NOMO-1 treated with DMSO at 0.1 percent for 48 hours (cell line): ENCODE measurements at regions not wholly inside any gene's neighbourhood (a gene's known extent, or its start where the extent isn't known, plus 50 kb on each side); places are given as distances from the start of the nearest gene placed in this dataset.

Source experiments
- DNase-seq: peaks from one replicate; lab custom pipeline; 2025; ENCODE audit not compliant: unreplicated experiment; lab: John Stamatoyannopoulos, UW

GRCh38 chr16:73713251-73713650 is 583.4 kb upstream of the PSMD7 start:
- no peak for DNase-seq

DNA sequence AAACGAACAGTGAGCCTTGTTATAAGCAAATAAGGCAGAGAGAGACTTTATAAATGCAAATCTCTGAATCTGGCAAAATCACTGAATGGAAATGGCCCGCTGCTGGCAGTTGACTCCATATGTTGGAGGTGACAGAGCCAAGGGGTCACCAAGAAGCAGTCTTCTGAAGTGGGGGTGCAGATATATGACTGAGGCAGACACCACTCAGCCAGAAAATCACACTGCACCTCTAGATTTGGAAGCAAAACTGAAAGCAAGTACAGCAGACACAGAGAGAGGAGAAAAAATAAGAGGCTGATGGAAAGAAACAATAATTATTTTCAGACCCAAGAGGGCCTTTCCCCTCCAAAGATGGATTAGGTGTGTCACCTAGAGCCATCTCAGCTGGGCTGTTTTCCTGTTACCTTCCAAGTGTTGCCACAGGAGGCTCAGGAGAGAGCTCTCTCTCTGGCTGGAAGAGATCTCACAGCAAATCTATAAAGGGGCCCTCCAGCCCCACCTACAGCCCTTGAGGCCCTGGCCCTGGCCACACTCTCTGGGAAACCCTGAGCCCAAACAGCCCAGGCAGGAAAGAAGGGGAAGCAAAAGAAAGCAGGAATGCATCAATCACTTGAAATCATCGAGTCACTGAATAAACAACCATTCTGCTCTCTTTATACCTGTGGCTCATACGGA is 585.1 kb upstream of the PSMD7 start:
- DNase-seq, result no peak

GRCh38 chr16:73710526-73710925 is 586.1 kb upstream of the PSMD7 start:
- DNase-seq, result no peak

DNA sequence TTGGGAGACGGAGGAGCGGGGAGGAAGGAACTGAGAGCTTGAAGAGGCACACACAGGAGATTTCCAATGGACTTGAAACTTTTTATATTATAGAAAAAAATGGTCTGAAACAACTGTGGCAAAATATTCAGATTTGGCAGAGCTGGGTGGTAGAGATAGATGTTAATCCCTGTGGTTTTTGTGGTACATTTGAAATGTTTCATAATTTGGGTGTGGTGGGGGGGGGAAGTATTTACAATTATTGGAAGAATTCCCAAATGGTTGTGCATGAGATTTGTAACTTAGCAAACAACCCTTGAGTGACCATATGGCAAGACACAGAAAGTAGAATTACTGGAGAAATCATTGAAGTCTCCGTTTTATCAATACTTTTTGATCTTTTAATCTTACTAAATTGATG is 588.8 kb upstream of the PSMD7 start:
- no peak for DNase-seq

DNA sequence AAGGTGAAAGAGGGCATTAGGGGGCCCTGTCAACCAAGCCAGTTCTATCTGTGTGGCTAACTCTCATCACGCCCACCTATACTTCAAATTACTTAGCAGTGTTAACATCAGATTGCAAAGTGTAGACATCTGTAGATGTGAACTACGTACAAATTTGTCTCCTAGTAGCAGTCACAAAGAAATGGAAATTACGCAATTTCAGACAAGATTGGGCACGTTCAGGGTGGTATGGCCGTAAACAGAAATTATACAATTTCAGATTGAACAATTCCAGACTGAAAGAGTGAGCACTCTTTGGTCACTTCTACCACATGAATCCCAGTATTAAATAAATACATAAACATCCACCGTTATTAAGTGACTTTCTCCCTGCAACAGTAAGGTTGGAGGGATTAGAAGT is 592.7 kb upstream of the PSMD7 start:
- no peak for DNase-seq

- DNase-seq, result no peak
These were observed 599.3 kb upstream of the PSMD7 start for GRCh38 chr16:73697336-73697735.

DNA sequence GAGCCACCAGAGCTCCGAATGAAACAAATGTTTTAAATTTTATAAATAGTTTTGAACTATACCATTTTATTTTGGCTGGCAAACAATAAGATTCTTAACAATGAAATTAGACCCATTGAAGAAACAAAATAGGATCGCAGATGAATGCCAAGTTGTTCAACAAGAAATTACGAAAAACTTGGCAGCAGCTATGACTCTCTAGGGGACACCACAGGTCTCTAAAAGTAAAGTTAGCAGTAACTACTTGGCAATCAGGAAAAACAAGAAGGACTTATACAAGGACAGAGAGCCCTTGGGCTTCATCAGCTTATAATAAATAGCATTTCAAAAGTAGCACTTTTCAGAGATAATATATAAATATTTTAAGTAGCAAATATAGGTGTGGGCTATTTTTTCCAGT is 603.8 kb upstream of the PSMD7 start:
- DNase-seq, result no peak

- DNase-seq, result no peak
These were observed 612.8 kb upstream of the PSMD7 start for GRCh38 chr16:73683804-73684203.

DNA sequence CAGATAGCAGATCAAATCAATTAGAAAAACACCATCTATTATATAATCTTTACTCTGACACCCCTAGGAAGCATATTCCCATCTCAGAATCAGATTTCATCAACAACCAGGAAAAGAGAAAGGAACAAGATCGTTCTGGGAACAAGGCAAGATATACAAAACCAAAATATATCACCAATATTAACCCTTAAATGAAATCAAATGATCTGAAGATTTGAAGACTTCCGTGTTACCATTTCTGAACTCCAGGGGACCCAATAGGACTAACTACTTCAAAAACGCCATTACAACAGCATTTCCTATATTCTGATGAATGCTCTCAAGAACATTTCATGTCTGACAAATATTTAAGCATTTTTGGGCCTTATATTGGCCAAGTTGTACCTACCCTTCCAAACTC is 624.2 kb upstream of the ZFHX3 start:
- no peak for DNase-seq

DNA sequence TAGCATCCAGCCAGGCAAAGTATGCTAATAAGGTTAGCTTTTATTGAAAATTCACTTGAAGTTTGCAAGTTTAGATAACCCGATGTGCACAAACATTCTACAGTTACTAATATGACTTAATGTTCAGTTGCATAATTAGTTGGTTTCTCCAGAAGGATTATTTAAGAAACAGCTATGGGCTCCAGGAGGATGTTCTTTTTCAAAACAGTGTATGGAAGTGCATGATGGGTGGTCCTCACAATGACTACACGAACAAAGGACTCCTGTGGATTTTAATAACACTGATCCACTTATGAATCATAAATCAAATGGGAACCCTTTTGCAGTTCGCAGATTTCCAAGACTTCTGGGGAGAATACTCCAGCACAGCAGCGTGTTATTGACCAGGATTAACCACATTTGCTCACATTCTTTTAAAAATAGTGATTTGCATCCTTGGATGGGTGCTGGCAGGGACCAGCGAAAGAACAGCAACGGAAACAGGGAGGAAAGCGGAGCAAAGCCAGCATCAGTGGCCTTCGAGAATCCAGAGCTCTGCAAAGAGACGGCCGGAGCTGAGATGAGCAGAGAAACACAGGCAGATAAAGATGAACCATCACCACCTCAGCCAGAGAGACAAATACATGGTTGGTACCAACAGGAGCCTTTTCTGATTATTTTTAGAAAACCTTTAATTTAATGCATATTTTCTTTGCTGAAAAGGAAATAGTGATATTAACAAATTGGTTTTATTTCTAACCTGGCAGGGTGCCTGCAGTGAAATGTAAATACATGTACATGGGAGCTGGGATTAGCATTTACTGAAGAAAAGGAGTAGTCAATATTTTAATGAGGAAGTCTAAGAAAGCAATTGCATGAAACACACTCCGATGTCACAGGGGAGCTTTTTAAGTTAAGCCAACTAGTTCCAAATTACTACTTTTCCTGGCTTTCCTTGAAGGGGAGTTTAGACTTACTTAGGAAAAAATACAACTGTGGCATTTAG is 623.2 kb upstream of the ZFHX3 start:
- no peak for DNase-seq

DNA sequence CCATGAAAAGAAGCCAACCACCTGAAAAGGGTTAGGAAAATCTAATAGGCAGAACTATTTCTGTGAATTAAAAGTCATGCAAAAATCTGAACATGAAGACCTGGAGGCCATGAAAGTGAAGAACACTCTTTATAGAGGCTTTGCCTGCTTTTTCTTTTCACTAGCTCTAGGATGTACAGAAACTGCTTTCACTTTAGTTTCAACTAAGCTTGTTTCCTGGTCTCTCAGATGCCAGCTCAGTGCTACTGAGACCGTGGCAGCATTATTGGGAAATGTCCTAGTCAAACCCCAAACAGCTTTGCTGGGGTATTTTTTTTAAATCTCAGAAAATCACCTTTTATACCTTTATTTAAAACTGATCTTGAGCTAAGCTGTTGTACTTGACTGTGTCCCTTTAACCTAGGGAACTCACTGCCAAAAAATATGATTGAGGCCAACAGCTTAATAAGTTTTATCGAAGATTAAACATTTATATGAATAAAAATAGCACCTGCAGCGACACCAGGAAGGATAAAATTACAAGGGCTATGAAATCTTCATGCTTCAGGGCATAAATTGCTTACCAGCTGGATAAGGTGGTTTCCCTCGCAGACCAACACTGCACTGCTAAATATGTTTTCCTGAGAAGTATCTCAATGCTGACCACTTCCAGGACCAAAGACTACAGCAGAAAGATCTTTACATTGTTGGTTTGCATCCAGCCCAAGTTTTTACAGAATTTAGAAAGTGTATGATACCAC is 621.8 kb upstream of the ZFHX3 start:
- DNase-seq, result no peak

DNA sequence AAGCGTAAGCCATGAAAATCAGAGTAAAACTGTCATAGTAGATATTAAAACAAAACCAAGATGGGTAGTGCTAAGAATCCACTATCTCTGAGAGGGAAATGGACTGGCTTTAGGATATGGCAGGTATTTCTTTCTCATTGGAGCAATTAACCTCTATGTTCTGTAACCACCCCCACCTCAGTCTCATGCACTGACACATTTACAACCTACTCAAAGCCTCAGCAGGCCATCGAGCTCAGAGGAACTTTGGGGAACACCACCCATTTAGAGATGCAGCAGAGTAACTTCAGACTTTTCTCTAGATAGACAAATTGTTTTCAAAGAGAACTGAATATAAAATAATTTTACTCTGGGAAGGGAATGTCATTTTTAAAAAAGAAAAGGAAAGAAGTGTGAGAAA is 615.8 kb upstream of the ZFHX3 start:
- DNase-seq, result no peak

- no peak for DNase-seq
These were observed 588.3 kb upstream of the ZFHX3 start for GRCh38 chr16:73636196-73636595.

GRCh38 chr16:73629011-73629410 is 581.1 kb upstream of the ZFHX3 start:
- no peak for DNase-seq

GRCh38 chr16:73617738-73618137 is 569.8 kb upstream of the ZFHX3 start:
- DNase-seq, result no peak

GRCh38 chr16:73616770-73617169 is 568.8 kb upstream of the ZFHX3 start:
- DNase-seq, result no peak

- no peak for DNase-seq
These were observed 568.3 kb upstream of the ZFHX3 start for GRCh38 chr16:73616166-73616753.

DNA sequence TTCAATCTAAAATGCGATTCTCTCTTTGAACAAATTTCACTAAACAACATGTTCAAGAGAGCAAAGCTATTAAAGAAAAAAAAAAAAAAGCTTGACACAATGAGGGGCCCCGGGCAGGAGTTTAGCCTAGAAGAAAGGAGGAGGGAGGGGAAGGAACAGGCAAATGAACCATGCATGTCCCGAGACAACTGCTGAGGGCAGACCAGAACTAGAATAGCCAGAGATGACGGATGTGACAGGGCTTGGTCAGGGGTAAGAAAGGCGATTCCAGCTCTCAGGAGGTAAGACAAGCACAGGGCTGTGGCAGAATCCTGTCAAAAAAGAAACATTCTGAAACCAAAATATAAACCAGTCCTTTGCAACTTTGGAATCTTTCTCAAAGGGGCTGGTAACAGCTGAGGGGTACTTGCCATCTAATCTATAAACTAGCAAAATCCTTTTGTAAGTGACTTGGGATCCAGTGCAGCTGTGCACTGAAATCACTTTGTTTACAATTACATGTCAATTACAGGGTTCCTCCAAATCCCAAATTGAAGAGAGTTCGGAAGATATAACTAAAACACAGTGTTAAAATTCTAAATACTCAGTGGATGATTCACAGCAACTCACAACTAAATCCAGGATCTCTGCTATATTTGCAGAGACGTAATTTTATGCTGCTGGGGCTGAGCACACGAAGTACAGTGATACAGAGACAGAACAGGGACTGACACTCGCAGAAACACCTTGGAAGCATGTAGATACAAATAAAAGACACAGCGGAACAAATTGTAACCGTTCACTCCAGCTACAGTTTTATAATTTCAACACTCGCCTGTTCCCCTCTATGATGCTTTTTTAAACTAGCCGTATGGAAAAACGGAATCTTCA is 567.4 kb upstream of the ZFHX3 start:
- DNase-seq, result no peak

DNA sequence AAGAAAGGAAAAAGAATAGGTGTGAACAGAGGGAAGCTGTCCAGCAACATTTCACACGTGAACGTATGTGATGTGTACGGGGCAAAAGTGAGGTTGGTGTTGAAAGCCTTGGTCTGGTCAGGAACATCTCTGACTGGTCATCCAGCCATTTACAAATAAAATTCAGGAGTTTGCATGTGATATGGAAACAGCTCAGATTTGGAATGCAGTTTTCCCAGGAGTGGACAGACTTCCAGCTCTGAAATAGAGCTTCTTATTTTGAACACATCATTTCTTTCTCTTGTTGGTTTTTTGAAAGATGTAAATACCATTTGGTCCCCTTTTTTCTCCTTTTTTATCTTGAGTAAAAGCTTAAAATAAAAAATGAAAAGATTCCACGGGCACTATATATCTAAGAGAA is 566.2 kb upstream of the ZFHX3 start:
- DNase-seq, result no peak

GRCh38 chr16:73610605-73611156 is 562.8 kb upstream of the ZFHX3 start:
- DNase-seq, result no peak
